ENCODE measurements at regions not wholly inside any gene's neighbourhood (a gene's known extent, or its start where the extent isn't known, plus 50 kb on each side); places are given as distances from the start of the nearest gene placed in this dataset.

DNA sequence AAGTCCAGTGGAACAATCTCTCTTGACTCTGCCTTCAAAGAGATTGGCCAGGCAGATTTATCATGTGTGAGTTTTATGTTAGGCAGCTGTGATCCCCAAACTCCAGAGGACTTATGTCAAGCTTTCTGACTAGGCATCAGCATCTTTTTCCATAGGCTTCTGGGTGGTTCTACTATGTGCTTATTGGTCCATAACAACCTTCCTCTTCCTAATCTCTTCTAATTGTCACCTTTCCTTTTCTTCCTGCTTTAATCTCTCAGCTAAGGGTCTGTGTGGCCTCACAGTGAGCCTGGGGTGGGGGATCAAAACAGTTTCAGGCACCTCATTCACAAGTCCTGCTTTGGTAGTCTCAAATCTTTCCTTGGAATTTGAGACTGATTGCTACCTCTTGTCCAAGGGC, 170.9 kb upstream of the CHD1 start:
- ATAC-seq (replicated peaks), result no peak
- no peak overlapping the region for H3K4me3 Mint-ChIP-seq
- peaks cover 8% of the 10 kb centered on the region for H3K27me3 Mint-ChIP-seq
- no peak overlapping the region for H3K27ac Mint-ChIP-seq
- H3K9me3 Mint-ChIP-seq, result no peaks in the 10 kb centered on the region
- H3K4me1 Mint-ChIP-seq, result no peaks in the 10 kb centered on the region
- no peaks in the 10 kb centered on the region for H3K36me3 Mint-ChIP-seq (ENCODE audit: low read depth)

DNA sequence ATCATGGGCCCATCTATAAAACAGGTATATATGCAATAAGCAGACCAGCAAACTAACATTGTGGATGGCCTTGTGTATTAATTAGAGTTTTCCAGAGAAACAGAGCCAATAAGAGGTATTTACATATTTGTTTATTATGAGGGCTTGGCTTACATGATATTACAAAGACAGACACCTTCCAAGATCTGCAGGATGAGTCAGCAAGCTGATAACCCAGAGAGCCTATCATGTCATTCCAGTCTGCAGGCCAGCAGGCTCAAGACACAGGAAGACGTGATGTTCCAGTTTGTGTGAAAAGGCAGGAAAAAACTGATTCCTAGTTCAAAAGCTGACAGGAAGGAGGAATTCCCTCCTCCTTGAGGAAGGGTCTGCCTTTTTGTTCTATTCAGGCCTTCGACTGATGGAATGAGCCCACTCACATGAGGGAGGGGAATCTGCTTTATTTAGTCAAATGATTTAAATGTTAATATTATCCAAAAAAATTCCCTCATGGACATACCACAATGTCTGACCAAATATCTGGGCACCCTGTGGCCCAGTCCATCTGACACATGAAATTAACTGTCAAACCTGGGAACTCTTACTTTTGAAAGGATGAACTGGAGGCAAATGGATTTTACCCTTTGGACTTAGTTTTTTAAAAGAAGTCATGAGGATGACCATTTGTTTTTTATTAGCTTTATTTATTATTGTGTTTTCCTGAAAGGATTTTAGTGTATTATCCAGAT, 161.2 kb upstream of the CHD1 start:
- no peaks in the 10 kb centered on the region for H3K9me3 Mint-ChIP-seq
- H3K36me3 Mint-ChIP-seq (ENCODE audit: low read depth), result no peaks in the 10 kb centered on the region
- no peak overlapping the region for H3K4me3 Mint-ChIP-seq
- H3K27ac Mint-ChIP-seq, result no peak overlapping the region
- peaks cover 18% of the 10 kb centered on the region for H3K27me3 Mint-ChIP-seq
- H3K4me1 Mint-ChIP-seq, result peaks cover 4% of the 10 kb centered on the region
- ATAC-seq (replicated peaks), result no peak

DNA sequence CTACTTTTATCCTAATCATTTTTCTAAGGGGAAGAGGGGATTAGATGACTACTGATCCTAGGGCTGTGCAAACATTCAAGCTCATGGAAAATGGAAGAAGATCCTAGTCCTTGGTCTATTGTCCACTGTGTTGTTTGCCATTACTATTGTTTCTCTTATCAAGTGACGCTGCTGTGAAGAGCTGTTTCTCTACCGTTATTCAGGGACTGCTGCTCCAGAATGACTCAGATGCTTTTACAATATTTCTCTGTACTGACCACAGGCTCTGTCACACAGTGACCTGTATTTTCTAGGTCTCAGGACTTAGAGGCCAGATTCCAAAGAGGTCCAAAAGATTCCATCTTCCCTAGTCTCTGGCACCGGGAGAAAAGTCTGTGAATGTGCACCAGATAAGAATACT, 159.5 kb upstream of the CHD1 start:
- Mint-ChIP-seq H3K27me3 (peaks cover 13% of the 10 kb centered on the region), H3K4me1 (peaks cover 4% of the 10 kb centered on the region), H3K9me3 (no peaks in the 10 kb centered on the region), H3K36me3 (ENCODE audit: low read depth) (no peaks in the 10 kb centered on the region), H3K4me3 (no peak overlapping the region), H3K27ac (no peak overlapping the region)
- ATAC-seq (replicated peaks), result no peak

DNA sequence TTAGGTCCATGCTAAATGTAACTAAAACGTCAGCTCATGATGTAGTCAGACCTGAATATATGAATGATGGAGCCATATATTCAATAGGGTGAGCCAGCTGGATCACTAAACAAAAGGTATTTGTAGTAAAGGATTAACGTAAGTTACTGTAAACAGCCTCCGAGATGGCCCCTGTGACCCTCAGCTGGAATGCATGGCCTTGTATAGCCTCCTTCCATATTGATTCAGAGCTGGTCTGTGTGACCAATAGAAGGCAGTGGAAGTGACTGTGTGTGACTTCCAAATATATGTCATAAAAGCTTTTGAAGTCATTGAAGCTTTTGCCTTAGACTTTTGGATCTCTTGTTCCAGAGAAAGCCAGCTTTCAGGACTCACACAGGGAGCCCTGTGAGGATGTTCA, 154.4 kb upstream of the CHD1 start:
- peaks cover 4% of the 10 kb centered on the region for H3K4me1 Mint-ChIP-seq
- ATAC-seq (replicated peaks), result no peak
- H3K27ac Mint-ChIP-seq, result no peak overlapping the region
- H3K4me3 Mint-ChIP-seq, result no peak overlapping the region
- no peaks in the 10 kb centered on the region for H3K36me3 Mint-ChIP-seq (ENCODE audit: low read depth)
- H3K27me3 Mint-ChIP-seq, result peaks cover 15% of the 10 kb centered on the region
- H3K9me3 Mint-ChIP-seq, result no peaks in the 10 kb centered on the region

DNA sequence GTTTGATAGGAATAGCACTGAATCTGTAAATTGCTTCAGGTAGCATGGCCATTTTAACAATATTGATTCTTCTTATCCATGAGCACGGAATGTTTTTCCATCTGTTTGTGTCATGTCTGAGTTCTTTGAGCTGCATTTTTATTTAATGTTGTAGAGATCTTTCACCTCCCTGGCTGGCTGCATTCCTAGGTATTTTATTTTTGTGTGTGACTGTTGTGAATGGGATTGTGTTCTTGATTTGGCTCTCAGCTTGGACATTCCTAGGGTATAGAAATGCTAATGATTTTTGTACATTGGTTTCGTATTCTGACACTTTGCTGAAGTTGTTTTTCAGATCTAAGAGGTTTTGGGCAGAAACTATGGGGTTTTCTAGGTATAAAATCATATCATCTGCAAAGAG, 152.9 kb upstream of the CHD1 start:
- H3K9me3 Mint-ChIP-seq, result no peaks in the 10 kb centered on the region
- ATAC-seq (replicated peaks), result no peak
- no peaks in the 10 kb centered on the region for H3K36me3 Mint-ChIP-seq (ENCODE audit: low read depth)
- H3K4me3 Mint-ChIP-seq, result no peak overlapping the region
- no peak overlapping the region for H3K27ac Mint-ChIP-seq
- H3K27me3 Mint-ChIP-seq, result peaks cover 19% of the 10 kb centered on the region
- H3K4me1 Mint-ChIP-seq, result no peaks in the 10 kb centered on the region

DNA sequence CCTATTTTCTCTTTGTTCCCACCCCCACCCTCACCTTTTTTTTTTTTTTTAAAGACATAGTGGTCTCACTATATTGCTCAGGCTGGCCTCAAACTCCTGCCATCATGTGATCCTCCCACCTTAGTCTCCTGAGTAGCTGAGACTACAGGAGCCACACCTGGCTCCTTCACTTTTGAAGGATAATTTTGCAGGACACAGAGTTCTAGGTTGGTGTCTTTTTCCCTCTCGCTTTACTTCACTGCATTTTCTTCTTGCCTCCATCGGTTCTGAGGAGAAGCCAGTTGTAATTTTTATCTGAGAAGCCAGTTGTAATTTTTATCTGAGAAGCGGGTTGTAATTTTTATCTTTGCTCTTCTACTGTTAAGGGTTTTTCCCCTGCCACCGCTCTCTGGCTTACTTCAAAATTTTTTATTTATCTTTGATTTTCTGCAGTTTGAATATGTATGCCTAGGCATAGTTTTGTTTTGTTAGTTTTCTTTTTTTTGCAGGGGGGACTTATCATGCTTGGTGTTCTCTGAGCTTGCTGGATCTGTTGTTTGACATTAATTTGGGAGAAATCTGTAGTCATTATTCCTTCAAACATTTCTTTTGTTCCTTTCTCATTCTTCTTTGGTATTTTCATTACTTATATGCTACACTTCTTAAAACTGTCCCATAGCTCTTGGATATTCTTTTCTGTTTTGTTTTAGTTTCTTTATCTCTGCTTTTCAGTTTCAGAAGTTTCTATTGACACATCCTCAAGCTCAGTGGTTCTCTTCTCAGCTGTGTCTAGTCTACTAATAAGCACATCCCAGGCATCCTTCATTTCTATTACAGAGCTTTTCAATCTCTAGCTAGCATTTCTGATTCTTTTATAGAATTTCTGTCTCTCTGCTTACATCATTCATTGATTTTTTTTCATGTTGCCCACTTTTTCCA, 148.2 kb upstream of the CHD1 start:
- no peak overlapping the region for H3K27ac Mint-ChIP-seq
- no peaks in the 10 kb centered on the region for H3K36me3 Mint-ChIP-seq (ENCODE audit: low read depth)
- no peak for ATAC-seq (replicated peaks)
- H3K9me3 Mint-ChIP-seq, result no peaks in the 10 kb centered on the region
- peaks cover 8% of the 10 kb centered on the region for H3K27me3 Mint-ChIP-seq
- no peak overlapping the region for H3K4me3 Mint-ChIP-seq
- H3K4me1 Mint-ChIP-seq, result no peaks in the 10 kb centered on the region

DNA sequence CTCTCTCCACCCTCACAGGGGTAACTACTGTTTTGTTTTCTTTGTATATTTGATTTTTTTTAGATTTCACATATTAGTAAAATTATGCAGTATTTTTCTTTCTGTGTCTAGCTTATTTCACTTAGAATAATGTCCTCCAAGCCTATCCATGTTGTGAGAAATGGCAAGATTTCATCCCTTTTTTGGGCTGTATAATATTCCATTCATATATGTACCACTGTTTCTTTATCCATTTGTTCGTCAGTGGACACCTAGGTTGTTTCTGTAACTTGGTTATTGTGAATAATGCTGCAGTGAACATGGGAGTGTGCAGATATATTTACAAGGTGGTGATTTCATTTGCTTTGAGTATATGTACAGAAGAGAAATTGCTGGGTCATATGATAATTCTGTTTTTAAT, 144.0 kb upstream of the CHD1 start:
- Mint-ChIP-seq H3K27me3 (peaks cover 4% of the 10 kb centered on the region), H3K9me3 (no peaks in the 10 kb centered on the region), H3K4me3 (no peak overlapping the region), H3K4me1 (no peaks in the 10 kb centered on the region), H3K27ac (no peak overlapping the region), H3K36me3 (ENCODE audit: low read depth) (no peaks in the 10 kb centered on the region)
- ATAC-seq (replicated peaks), result no peak

DNA sequence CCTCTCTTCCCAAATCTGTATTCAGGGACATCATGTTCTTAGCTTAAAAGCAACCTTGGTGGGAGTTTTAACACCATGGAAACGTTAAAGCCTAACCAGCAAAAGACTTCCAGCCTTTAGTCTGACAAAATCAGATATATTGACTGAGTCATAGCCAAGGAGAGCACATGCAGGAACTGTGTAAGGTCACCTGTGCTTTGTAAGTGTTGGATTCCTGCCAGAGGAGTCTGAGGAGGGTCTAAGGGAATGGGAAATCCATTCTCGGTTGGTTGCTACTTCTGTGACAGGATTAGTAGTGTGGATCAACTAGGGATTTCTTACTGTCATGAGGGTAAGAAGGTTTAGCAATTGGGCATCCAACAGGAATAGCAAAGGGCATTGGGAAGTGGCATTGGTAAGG, 142.0 kb upstream of the CHD1 start:
- no peaks in the 10 kb centered on the region for H3K36me3 Mint-ChIP-seq (ENCODE audit: low read depth)
- no peaks in the 10 kb centered on the region for H3K27me3 Mint-ChIP-seq
- no peaks in the 10 kb centered on the region for H3K9me3 Mint-ChIP-seq
- H3K4me3 Mint-ChIP-seq, result no peak overlapping the region
- no peak for ATAC-seq (replicated peaks)
- H3K4me1 Mint-ChIP-seq, result no peaks in the 10 kb centered on the region
- no peak overlapping the region for H3K27ac Mint-ChIP-seq

DNA sequence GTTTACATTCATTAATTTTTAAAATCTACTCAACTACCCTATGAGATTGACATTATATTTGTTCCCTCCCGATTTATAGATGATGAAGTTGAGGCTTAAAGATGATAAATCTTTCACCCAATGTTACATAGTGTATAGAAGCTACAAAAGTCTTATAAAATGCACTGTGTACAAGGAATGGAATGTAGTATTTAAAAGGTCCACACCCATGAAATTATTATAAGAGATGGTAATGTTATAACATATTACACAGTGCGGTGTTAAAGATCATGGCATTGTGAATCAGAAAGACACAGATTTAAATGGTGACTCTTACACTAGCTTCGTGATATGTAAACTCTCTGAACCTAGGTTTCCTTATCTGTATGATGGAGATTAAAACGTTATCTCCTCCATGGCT, 141.6 kb upstream of the CHD1 start:
- Mint-ChIP-seq H3K9me3 (no peaks in the 10 kb centered on the region), H3K27me3 (no peaks in the 10 kb centered on the region), H3K36me3 (ENCODE audit: low read depth) (no peaks in the 10 kb centered on the region), H3K4me3 (no peak overlapping the region), H3K4me1 (no peaks in the 10 kb centered on the region), H3K27ac (no peak overlapping the region)
- no peak for ATAC-seq (replicated peaks)

DNA sequence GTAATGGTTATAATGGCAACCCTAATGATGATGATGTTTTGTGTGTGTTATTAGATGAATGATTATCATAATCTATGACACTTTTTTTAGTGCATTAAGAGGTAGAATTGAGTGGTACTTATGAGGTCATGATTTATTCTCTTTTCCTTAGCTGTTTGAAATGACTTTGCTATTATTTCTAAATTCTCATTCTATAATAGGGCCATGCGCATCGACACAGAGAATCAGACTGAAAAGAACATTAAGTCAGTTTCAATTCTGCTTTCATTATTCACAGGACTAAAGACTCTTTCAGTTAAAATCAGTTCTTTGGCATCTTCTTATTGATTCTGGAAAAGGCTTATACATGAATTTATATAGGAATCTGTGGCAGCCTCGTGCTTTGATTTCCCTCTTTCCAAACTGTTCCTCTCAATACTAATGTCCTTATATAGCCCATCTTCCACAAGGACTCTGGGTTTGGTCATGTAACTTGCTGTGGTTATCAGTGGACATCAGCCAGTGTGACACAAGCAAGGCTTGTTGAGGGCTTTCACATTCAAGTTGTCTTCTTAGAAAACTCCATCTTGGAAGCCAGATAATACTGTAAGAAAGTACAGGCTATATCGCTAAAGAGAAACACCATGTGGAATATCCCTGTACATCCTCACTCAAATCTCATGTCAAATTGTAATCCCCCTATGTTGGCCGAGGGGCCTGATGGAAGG, 140.3 kb upstream of the CHD1 start:
- Mint-ChIP-seq H3K27ac (no peak overlapping the region), H3K4me1 (no peaks in the 10 kb centered on the region), H3K4me3 (no peak overlapping the region), H3K36me3 (ENCODE audit: low read depth) (no peaks in the 10 kb centered on the region), H3K27me3 (no peaks in the 10 kb centered on the region), H3K9me3 (no peaks in the 10 kb centered on the region)
- ATAC-seq (replicated peaks), result no peak

DNA sequence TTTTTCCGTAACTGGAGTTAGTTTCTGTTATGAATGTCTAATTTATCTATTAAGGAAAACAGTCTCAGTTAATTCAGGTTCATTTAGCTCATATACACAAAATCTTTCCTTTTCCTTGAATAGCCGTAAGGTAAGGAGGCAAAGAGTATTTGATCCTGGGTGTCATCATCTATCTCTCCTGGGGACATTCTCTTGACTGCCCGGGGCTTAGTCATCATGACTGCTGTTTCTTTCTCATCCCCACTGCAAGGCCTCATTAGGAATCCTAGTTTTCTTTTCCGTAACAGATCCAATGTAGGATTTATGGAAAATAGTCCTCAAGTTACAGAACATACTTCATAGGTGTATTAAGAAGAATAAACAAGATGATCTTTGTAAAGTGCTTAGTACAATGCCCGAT, 134.9 kb upstream of the CHD1 start:
- H3K36me3 Mint-ChIP-seq (ENCODE audit: low read depth), result no peaks in the 10 kb centered on the region
- no peak for ATAC-seq (replicated peaks)
- no peak overlapping the region for H3K4me3 Mint-ChIP-seq
- no peaks in the 10 kb centered on the region for H3K9me3 Mint-ChIP-seq
- no peaks in the 10 kb centered on the region for H3K4me1 Mint-ChIP-seq
- peaks cover 6% of the 10 kb centered on the region for H3K27me3 Mint-ChIP-seq
- no peak overlapping the region for H3K27ac Mint-ChIP-seq

DNA sequence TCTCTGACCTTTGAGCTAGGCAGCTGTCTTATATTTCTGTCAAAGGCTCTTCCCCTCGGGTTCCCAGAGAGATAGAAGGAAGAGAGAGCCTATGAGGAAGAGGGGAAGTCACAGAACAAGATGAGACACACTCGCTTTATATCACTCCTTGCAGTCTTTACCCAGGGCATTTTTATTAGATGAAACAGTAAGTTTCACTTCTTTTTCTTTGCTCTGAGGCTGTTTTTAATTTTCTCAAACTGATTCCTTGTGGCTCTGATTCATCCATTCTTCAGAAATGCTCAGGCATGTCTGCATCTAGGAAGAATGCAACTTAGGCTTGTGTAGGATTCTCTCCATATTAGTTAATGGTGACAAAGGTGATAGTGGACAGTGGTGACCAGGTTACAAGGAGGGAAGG, 132.9 kb upstream of the CHD1 start:
- peaks cover 6% of the 10 kb centered on the region for H3K27me3 Mint-ChIP-seq
- H3K27ac Mint-ChIP-seq, result no peak overlapping the region
- H3K9me3 Mint-ChIP-seq, result no peaks in the 10 kb centered on the region
- no peaks in the 10 kb centered on the region for H3K4me1 Mint-ChIP-seq
- H3K4me3 Mint-ChIP-seq, result no peak overlapping the region
- H3K36me3 Mint-ChIP-seq (ENCODE audit: low read depth), result no peaks in the 10 kb centered on the region
- peak; percentile 24 for ATAC-seq (replicated peaks)

DNA sequence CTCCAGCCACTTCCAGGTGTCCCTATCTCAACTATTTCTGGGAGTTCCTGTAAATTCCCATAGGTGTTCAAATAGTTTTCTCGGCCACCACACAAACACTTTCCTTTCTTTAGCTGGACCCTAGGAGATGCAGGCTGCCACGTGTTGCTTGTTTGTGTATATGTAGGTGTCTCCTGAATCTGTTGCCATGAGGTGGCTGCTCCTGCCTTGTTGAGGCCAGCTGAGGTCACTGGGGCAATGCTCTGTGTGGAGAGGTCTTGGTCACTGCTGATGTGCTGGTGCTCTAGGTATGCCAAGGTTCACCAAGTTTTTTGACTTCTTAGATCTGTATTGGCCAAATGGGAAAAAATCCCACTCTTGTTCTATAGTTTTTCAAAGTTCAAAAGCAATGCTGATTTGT, 132.5 kb upstream of the CHD1 start:
- Mint-ChIP-seq H3K9me3 (no peaks in the 10 kb centered on the region), H3K4me1 (no peaks in the 10 kb centered on the region)
- no peak for ATAC-seq (replicated peaks)

DNA sequence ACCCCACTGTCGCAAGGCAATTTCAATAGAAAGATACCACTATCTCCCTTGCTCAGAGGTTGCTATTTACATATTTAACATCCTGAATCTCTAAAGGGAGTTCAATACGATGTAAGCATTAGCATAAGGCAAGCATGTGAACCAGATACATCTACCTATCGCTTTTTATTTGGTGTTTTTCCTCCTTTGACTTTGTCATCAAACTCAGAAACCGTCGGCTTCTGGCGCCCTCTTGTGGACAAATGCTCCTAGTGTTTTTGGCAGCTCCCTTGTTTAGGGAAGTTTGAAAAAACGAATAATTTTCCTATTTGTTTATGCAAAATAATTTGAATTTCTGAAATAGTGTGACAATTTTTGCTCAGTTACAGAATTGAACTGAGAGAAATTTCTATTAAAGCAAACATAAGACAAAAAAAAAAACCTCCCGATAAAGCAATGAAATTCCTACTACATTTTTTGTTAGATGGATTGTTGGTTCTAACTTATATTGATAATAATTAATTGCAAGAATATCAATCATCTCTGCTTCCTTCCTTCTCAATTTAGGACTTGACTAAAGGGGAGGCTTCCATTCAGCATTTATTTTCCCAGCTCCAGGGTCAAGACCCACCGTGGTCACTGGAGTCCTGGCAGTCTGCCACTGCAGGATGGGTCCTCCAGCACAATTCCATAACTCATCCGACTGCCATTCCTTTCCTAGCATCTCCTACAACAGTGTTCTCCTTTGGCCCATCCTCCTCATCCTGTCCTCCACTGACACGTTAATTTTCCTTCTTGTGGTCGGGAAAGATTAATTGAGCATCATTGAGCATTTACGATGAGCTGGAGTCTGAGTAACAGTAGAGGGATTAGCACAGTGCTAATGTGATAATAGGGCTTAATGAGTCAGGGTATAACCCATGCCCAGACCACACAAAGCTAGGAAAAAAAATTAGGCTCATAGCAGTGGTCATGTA, 131.8 kb upstream of the CHD1 start:
- Mint-ChIP-seq H3K4me1 (no peaks in the 10 kb centered on the region), H3K27ac (no peak overlapping the region), H3K27me3 (peaks cover 6% of the 10 kb centered on the region), H3K9me3 (no peaks in the 10 kb centered on the region), H3K4me3 (no peak overlapping the region), H3K36me3 (ENCODE audit: low read depth) (no peaks in the 10 kb centered on the region)
- peak; percentile 46 for ATAC-seq (replicated peaks)

More for the DNA sequence above, 132.5 kb upstream of the CHD1 start:
- Mint-ChIP-seq H3K36me3 (ENCODE audit: low read depth) (no peaks in the 10 kb centered on the region), H3K4me3 (no peak overlapping the region), H3K27me3 (peaks cover 6% of the 10 kb centered on the region), H3K27ac (no peak overlapping the region)

All from activated T-helper 17 cell treated with anti-CD3 and anti-CD28 coated beads, Interleukin-2, amount 50 U/mL, for 72 hours (primary cell).